HG02623 (cell line): ENCODE measurements at regions not wholly inside any gene's neighbourhood (a gene's known extent, or its start where the extent isn't known, plus 50 kb on each side); places are given as distances from the start of the nearest gene placed in this dataset.

Experiments
- ATAC-seq: cut with Tn5 transposase; IDR thresholded peaks from one replicate; pipeline ENCODE4 v1.9.1; 2021; ENCODE audit warnings: moderate library complexity; ENCODE audit not compliant: unreplicated experiment

- no peak for ATAC-seq
Measured at GRCh38 chr22:49238181-49239141, 589.2 kb downstream of the BRD1 start.

GRCh38 chr22:49237703-49238102 lies 590.0 kb downstream of the BRD1 start:
- no peak for ATAC-seq

- ATAC-seq = no peak
Measured at GRCh38 chr22:49237279-49237678, 590.4 kb downstream of the BRD1 start.

DNA sequence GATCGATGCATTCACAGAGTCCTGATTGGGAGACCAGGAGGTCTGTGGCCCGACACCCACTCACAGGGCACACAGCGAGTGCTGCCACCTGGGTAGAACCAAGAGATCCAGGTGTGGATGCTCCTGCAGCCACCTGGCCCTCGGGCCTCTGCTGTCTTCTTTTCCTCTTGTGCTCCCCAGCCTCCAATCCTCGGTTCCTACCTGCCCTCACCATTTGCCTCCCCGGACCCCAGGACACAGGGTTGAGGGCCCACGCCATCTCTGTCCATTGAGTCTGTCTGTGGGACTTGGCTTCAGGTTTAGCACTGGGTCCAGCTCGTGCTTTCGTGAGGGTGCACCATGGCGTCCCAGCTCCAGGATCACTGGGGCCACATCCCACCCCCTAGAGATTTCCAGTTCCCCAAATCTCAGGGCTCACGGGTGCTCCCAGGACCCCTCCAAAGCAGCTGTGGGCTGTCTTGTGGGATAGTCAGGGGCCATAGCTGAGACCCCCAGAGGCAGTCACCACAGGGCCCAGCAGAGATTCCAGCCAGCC lies 591.1 kb downstream of the BRD1 start:
- ATAC-seq = no peak

GRCh38 chr22:49235463-49236300 lies 592.0 kb downstream of the BRD1 start:
- no peak for ATAC-seq

- ATAC-seq = no peak
Measured at GRCh38 chr22:49234459-49234858, 593.2 kb downstream of the BRD1 start.

DNA sequence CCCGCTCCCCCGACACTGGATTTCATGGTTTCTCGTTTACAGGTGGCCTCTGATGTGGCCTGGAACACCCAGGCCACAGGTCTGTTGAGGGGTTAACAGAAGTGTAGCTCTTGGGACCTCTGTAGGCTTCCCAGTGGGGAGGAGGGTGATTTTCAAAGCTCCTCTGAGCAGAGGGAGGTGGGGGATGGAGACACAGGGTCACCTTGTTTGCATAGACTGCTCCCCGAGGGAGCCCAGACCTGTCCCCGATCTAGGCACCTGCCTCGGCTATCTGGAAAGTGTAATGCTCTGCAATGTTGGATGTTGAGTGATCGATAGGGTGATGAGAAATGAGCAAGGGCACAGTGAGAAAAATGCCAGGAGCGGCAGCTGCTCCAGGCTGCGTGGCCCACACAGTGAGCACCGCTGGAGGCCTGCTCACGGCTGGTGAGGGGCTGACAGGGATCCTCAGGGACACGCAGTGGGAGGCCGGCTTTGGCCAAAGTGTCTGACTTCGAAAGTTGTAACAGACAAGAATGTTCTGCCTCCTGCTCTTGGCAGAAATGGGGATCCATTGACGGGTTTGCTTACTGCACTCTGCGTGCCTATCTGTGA lies 594.1 kb downstream of the BRD1 start:
- ATAC-seq = no peak

GRCh38 chr22:49232319-49233067 lies 595.2 kb downstream of the BRD1 start:
- no peak for ATAC-seq

- ATAC-seq = no peak
Measured at GRCh38 chr22:49230194-49230577, 597.5 kb downstream of the BRD1 start.

GRCh38 chr22:49229483-49230193 lies 598.0 kb downstream of the BRD1 start:
- ATAC-seq = no peak

GRCh38 chr22:49228431-49229037 lies 599.1 kb downstream of the BRD1 start:
- ATAC-seq = no peak

GRCh38 chr22:49227670-49228069 lies 600.0 kb downstream of the BRD1 start:
- ATAC-seq = no peak

- ATAC-seq = no peak
Measured at GRCh38 chr22:49226096-49226495, 601.6 kb downstream of the BRD1 start.

DNA sequence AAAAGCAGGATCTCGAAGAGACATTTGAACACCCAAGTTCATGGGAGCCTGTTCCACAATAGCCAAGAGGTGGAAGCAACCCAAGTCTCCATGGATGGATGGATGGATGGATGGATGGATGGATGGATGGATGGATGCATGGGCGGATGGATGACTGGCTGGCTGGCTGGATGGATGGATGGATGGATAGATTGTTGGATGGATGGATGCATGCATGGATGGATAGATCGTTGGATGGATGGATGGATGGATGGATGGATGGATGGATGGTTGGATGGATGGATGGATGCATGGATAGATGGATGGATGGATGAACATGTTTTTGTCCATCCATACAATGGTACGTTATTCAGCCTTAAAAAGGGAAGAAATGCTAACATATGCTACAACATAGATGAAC lies 603.4 kb downstream of the BRD1 start:
- no peak for ATAC-seq

GRCh38 chr22:49218142-49218541 lies 609.5 kb downstream of the BRD1 start:
- ATAC-seq = no peak

DNA sequence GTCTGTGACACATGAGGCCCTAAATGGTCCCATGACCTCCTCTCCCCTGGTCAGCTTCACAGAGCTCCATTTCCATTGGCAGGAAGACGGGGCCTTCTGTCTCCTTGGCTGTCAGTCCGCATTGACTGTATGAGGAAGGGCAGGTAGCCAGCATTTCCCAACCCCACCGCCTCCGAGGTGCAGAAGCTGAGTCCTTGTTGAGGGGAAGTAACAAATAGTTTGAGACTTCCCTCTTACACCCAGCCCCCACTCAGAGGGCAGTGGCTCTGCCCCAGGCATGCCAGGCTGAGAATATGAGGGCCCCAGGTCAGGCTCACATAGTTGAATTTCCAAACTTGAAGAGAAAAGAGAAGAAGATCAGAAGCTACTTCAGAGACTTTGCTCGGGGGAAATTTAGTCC lies 611.1 kb downstream of the BRD1 start:
- no peak for ATAC-seq

DNA sequence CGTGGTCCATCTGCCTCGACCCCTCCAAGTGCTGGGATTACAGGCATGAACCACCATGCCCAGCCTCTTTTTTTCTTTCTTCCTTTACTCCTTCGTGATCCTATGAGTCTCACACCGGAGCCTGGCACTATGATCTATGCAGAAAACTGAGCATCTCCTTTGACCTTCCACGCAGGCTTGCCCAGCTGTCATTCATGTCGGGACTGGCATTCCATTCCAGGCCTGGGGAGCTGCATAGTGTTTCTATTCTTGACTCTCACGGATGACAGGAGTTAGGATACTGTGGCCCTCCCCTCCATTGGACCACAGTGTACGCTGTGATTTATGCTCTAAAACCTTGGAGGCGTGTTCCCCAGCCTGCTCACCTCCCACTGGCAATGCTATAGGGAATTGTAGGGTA lies 611.8 kb downstream of the BRD1 start:
- ATAC-seq = no peak

GRCh38 chr22:49214976-49215375 lies 612.7 kb downstream of the BRD1 start:
- no peak for ATAC-seq

- ATAC-seq = no peak
Measured at GRCh38 chr22:49213731-49214352, 613.8 kb downstream of the BRD1 start.
